ENCODE measurements at regions not wholly inside any gene's neighbourhood (a gene's known extent, or its start where the extent isn't known, plus 50 kb on each side); places are given as distances from the start of the nearest gene placed in this dataset.

DNA sequence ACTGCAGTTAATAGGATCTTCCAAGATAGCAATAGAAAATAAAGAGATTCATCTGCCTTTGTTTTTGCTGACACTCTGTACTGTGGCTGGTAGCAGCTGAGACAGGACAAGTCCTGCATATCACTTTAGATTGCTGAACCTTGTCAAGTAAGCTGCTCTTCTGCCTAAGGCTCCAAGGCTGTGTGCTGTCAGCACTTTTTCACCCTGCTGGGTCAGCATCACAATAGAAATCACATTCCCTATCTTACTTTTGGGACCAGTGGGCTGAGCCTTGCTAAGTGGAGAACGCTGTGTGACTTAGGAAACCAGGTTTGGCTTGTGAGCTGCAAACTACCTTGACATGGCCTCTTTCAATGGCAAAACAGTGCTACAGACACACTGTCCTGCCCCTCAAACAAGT lies 263.9 kb downstream of the FRK start:
- TF ChIP-seq CTCF (IDR thresholded peaks at IDR 0.05; ENCODE audit: insufficient read depth, low read depth, low read length): no peak
- TF ChIP-seq EZH2 (IDR thresholded peaks at IDR 0.05; ENCODE audit: insufficient read depth, low read length): no peak

All from astrocyte (in vitro differentiated cells and primary cell).